ENCODE measurements at regions not wholly inside any gene's neighbourhood (a gene's known extent, or its start where the extent isn't known, plus 50 kb on each side); places are given as distances from the start of the nearest gene placed in this dataset.

GRCh38 chr5:34542818-34543217 is 113.3 kb upstream of the RAI14 start:
- no peak for FAIRE-seq
- Histone ChIP-seq H4K20me1 (replicated peaks; ENCODE audit: control insufficient read depth, extremely low read depth, insufficient read depth, low read length) (no peaks in the 10 kb centered on the region), H3K9me3 (replicated peaks; ENCODE audit: control insufficient read depth, insufficient read depth, low read length) (no peaks in the 10 kb centered on the region), H2AFZ (ENCODE audit: low read depth, low read length) (no peak overlapping the region), H3K9ac (replicated peaks; ENCODE audit: extremely low read depth, insufficient read depth, low read length) (no peak overlapping the region), H3K4me2 (ENCODE audit: insufficient read depth, low read length) (no peak overlapping the region), H3K4me3 (replicated peaks in 1 of 3; ENCODE audit: insufficient read depth in 1 of 3, low read depth in 1 of 3, low read length in 3 of 3) (no peak overlapping the region), H3K79me2 (ENCODE audit: control insufficient read depth, insufficient read depth, low read length) (no peaks in the 10 kb centered on the region), H3K27me3 (ENCODE audit: control insufficient read depth in 2 of 2, insufficient read depth in 2 of 2, low read length in 2 of 2) (no peaks in the 10 kb centered on the region), H3K27ac (ENCODE audit: insufficient read depth, low read depth, low read length) (no peak overlapping the region), H3K36me3 (ENCODE audit: control insufficient read depth in 2 of 2, extremely low read depth in 1 of 2, insufficient read depth in 2 of 2, low read length in 2 of 2) (no peaks in the 10 kb centered on the region), H3K4me1 (ENCODE audit: control insufficient read depth, extremely low read depth, insufficient read depth, low read length) (peaks cover 6% of the 10 kb centered on the region), H3K9me1 (replicated peaks; ENCODE audit: control insufficient read depth, extremely low read depth, insufficient read depth, low read length) (no peaks in the 10 kb centered on the region)
- dilution Hi-C loops (cut with MboI; ENCODE audit: extremely low pct_ligation_motif_present, low sequenced_read_pairs) (no loop called here), intact Hi-C loops (cut with micrococcal nuclease) (no loop called here)
- no peak for DNase-seq (ENCODE audit: low read depth, low spot score)
- no TSS peak for BruUV-seq (replicated peaks)
- CTCF ChIA-PET, result interaction anchor here (1.3 kb wide), 1 partner anchor 12 kb away, joined by 3 read pairs; no protein-coding TSS in a partner anchor
- no peak for TF ChIP-seq MYC (IDR thresholded peaks at IDR 0.05; ENCODE audit: low read depth, low read length)
- TF ChIP-seq CTCF (IDR thresholded peaks at IDR 0.05; ENCODE audit: extremely low read depth in 1 of 2, insufficient read depth in 1 of 2, low read depth in 1 of 2, low read length in 2 of 2), result no peak
- TF ChIP-seq EZH2 (IDR thresholded peaks at IDR 0.05; ENCODE audit: borderline replicate concordance, low read depth, low read length, severe bottlenecking), result no peak
- TF ChIP-seq MAX (IDR thresholded peaks at IDR 0.05; ENCODE audit: insufficient read depth, insufficient read length), result no peak
- no peak for TF ChIP-seq JUN (IDR thresholded peaks at IDR 0.05; ENCODE audit: borderline replicate concordance, insufficient read depth, insufficient read length, low read depth)
- no peak for TF ChIP-seq GATA2 (IDR thresholded peaks at IDR 0.05; ENCODE audit: insufficient read depth, insufficient read length, low read depth, low read length)
- no peak for TF ChIP-seq FOS (IDR thresholded peaks at IDR 0.05; ENCODE audit: borderline replicate concordance, insufficient read depth, low read length)
- TF ChIP-seq POLR2A (IDR thresholded peaks at IDR 0.05; ENCODE audit: low read depth, low read length), result no peak
- no peak for TF ChIP-seq POLR2AphosphoS5 (IDR thresholded peaks at IDR 0.05; ENCODE audit: insufficient read depth, low read depth, low read length)
- POLR2A ChIA-PET, result no interaction called here
